GM18861 (cell line): ENCODE measurements at regions not wholly inside any gene's neighbourhood (a gene's known extent, or its start where the extent isn't known, plus 50 kb on each side); places are given as distances from the start of the nearest gene placed in this dataset.
"Not testable (repeated sequence)": the region's sequence is repeated elsewhere in the genome, so short reads cannot be mapped to it uniquely, and the experiment has no call there.

ENCODE experiments used
- ATAC-seq: cut with Tn5 transposase; IDR thresholded peaks from one replicate; pipeline ENCODE4 v1.9.1; 2021; ENCODE audit not compliant: unreplicated experiment

DNA sequence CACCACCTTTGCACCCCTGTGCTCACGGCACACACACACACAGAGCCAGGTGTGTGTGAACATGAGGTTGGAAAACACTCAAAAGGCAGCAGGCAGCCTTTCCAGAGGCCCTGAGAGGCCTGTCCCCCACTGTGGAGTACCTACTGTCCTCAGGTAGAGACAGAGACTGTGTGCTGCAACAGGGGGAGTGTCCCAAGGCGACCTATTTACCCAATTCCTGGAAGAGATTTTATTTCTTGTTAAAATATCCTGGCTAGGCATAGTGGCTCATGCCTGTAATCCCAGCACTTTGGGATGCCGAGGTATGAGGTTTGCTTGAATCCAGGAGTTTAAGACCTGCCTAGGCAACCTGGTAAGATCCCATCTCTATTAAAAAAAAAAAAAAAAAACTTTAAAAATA, 108.5 kb downstream of the COPRS start:
- no peak for ATAC-seq

DNA sequence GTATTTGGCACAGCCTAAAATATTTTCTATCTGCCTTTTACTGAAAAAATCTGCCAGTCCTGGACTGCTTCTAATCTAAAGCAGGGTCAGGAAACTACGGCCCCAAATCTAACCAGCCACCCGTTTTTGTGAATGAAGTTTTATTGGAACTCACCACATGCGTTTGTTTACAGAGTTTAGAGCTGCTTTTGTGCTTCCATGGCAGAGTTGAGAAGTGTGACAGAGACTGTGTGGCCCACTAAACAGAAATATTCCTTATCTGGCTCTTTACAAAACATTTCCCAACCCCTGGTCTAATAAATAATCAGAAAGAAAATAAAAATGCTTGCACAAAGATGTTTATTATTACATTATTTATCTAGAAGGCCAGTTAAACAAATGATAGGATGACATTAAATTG, 110.2 kb downstream of the COPRS start:
- ATAC-seq, result no peak

DNA sequence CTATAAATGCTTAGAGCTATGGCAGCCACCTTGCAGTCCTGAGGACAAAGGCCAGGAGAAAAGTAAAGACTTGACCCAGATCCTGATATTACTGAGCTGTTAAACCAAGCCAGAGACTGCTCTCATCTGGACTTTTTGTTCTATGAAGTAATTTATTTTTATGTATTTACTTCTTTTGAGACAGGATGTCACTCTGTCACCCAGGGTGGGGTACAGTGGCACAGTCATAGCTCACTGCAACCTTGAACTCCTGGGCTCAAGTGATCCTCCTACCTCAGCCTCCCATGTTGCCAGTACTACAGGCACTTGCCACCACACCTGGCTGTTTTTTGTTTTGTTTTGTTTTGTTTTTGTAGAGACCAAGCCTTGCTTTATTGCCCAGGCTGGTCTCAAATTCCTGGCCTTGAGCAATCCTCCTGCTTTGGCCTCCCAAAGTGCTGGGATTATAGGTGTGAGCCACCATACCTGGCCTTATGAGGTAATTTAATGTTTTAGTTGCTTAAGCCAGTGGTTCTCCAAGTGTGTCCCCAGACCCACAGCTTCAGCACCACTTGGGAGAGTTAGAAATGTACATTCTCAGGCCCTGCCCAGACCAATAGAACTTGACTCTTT, 112.1 kb downstream of the COPRS start:
- ATAC-seq, result no peak

DNA sequence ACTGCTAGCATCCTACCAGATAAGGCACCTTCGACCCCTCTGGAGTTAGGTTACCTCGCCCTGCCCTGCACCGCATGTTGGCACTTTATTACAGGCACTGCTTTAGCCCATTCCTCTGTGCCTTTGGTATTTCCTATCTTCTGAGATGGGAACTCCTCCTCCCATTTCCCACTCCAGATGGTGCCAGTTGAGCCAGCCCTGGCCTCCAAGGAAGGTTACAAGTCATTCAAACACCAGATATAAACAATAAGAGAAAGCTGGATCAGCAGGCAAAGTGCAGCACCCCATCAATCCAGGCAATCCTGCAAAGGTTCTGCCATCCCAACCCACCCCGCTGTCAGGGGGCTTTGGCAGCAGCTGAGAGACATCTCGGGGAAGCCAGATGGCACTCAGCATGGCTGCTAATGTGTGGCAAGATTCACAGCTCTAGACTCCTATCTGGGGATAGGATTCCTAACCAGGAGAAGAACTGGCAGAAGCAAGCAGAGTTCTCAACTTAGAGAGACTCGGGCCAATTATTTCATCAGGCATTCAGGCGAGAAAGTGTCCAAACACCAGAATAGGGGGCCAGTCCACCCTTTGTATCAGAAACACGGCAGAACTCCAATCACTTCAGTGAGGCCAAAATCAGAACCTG, 113.0 kb downstream of the COPRS start:
- ATAC-seq, result no peak

DNA sequence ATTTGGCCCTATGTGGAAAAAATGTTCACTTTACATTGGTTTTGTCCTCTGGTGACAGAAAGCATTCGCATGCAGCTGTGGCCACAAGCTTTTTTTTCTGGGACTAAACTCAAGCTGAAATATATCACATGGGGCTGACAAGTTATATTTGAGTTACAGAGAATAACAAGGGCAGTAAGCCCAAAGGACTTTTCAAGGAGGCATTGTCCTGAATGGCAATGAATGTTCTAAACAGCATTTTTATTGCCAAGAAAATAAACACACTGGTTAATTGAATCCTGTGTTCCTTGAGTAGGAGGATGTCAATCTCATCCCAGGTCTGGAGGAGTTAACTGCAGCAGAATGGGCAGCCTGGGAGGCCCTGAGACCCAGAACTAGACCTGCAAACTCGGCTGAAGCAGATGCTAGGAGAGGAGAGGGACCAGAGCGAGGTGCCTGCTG, 114.5 kb downstream of the COPRS start:
- ATAC-seq, result no peak

DNA sequence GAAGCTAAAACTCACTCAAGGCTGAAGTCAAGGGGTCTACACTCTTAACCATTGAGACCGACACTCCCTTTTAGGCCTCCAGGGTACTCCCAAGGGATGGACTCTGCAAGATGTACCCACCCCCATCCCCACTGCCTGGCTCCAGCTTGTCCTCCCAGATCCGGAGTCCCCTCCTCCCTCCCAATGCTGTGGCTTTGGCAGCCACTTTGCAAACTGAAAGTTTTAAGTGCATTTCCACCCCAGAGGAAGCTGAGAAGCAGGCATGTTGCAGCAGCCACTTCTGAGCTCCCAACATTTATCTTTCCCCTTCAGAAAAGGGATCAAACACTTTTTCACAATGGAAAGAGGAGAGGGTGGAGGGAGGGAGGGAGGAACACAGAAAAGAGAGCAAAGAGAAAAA, 115.2 kb downstream of the COPRS start:
- no peak for ATAC-seq

DNA sequence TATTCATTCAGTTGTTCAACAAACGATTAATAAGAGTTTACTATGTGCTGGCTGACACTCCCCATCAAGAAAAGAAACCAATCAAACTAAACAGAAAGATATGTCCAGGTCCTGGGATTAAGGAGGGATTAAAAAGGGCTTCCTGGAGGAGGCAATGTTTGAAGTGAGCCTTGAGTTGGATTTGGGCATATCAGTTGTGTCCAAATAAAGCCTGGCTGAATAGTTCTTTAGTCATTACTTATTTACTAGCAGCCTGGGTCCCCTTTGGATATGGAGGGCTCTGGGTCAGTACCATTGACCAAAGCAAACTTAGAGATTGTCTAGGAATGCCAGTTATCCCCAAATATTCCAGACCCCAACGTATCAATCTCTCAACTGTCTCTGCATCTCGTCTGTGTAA, 117.7 kb downstream of the COPRS start:
- no peak for ATAC-seq

DNA sequence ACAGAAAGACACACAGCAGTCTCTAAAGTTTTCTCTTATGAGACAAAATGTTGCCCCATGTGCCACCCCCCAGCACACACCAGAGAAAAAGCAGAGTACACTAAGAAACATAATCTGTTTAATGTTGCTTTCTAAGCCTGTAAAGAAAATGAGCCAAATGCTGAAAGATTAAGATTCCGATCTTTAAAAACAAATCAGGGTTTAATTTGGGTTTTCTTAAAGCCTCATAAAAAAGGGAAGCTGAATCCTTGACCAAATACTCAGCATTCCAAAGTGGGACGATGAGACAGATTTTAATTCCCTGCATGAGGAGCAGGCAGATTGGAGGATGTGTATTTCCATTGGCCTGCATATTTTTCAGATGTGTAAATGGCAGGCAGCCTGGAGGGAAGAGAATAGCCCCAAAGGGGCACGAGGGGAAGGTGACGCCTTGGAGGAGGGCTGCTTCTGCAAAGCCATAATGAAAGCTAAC, 118.4 kb downstream of the COPRS start:
- ATAC-seq, result no peak

DNA sequence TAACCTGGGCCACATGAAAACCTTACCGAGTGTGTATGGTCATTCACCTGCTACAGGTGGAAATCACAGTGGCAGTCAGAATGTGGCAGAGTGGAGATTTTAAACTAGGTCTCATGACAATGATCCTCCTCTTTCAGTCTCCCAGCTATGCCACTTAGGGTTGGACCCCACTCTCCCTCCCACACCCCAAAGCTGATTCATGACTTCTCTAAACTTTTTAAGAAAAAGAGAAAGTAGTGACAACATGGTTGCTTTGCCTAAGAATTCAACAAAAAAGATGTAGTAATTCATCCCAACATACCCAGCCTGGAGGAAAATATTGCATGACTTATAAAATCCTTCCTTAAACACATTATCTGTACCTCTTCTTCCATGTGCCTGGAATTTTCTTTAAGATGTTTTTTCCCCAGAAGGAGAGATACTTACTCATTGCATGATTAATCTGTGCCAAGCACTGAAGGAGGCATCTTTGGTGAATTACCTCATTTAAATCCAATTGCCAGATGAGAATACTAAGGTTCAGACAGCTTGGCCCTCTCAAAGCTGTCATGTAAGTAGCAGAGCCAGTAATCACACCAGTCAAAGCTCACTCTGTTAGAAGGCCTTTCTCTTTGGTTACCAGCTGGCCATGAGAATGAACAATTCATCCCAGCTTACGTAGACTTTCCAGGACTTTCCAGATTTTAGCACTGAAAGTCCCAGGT, 119.9 kb downstream of the COPRS start:
- no peak for ATAC-seq

DNA sequence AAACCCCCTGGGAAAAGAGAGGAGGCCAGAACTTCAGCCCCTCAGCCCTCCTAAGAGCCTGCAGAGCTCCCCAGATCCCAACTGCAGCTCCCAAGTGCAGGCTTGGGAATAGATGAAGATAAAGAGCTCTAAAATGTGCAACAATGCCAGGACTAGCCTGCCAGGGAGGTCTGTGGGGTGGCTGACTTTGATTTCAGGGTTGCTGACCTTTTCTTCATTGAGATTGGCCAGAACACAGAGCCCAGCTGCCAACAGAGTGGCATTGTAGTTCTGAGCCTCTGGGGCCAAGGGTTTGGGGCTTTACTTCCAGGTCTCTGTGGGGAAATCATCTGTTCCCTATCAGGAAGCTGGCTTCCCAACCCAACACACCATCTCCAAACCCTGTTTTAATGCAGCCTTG, 120.6 kb downstream of the COPRS start:
- no peak for ATAC-seq

DNA sequence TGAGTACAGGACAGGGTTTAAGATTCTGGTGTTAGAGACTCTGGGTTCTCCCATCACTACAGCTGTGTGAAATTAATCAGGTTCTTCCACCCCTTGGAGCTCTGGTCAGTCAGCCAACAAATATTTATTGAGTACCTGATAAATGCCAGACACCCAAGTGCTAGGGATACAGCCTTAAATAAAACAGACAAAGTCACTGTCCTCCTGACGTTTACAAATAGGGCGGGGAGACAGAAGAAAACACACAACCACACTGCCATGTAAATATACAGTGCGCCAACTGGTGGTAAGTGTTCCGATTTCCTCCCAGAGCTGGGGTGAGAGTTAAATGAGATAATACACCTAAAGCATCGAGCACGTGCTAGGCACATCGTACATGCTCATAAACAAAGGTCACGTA, 121.0 kb downstream of the COPRS start:
- ATAC-seq, result no peak

DNA sequence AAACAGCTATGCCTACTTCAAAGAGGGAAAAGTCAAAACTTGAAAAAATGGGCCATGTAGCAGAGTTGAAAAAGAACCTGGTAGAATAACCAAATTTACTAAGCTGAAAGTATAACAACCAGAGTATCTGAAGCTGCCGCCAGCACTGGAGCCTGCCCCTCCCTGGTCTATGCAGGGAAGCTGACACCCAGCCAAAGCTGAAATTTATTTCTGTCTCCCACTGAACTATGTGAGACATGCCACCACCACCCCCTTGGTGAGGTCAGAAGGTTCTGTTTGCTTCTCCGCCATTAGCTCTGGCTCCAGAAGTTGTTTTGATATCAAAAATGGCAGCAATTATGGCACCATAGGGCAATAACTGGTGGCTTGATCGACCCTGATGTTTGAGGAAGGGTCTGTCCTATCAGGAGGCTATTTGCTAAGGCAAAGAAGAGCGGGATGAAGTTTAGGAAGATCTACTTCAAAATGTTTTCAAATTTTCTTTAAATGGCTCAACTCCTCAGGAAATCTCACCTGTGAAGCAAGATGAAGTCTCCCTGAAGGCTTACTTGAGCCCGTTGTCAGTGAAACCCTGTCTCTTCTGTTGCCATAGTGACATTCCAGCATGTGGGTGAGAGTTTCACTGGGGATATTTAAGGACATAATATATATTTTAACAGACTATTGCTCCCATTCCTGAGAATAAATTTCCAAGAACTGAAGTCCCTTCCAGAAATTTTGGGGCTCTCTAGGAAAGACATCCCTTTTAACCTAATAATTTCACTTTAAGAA, 122.0 kb downstream of the COPRS start:
- ATAC-seq, result no peak

DNA sequence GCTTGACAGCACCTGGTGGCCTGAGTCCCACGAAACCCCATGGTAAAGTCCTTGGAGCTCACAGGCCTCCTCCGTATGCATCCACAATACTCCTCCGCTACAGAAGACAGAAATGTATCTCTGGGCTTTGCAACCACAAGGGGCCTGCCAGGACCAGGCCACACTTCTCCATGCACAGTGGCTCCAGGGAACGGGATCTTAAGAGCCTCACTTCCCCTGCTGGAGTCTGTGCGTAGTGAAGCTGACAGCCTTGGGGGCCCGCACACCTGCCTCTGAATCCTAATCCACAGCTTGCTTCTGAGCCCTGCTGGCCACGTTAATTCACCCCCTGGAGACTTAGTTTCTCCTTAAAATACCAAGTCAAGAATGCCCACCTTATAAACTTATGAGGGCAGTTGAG, 125.7 kb downstream of the COPRS start:
- no peak for ATAC-seq

DNA sequence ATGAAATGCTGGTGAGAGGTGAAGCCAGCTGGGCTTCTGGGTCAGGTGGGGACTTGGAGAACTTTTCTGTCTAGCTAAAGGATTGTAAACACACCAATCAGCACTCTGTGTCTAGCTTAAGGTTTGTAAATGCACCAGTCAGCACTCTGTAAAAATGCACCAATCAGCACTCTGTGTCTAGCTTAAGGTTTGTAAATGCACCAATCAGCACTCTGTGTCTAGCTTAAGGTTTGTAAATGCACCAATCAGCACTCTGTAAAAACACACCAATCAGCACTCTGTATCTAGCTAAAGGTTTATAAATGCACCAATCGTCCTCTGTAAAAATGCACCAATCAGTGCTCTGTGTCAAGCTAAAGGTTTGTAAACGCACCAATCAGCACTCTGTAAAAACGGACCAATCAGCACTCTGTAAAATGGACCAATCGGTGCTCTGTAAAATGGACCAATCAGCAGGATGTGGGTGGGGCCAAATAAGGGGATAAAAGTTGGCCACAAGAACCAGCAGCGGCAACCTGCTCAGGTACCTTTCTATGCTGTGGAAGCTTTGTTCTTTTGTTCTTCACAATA, 127.4 kb downstream of the COPRS start:
- not testable (repeated sequence) for ATAC-seq

DNA sequence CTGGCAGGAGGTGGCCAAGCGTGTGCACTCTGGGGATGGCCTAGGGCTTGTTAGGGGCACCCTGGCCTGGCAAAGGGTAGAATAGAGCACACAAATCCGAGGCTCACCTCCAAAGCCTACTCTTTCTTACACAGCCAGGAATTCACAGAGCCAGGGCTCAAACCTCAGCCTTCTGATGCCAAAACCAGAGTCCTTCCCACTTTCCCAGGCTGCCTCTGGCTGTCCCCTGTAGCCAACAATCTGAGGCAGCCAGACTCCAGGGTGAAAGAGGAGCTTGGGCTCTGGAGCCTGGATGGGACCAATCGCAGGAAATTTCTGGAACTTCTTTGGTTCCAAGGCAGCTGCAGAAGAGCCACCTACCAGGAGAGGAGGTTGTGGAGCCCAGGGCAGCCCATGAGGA, 127.9 kb downstream of the COPRS start:
- no peak for ATAC-seq

DNA sequence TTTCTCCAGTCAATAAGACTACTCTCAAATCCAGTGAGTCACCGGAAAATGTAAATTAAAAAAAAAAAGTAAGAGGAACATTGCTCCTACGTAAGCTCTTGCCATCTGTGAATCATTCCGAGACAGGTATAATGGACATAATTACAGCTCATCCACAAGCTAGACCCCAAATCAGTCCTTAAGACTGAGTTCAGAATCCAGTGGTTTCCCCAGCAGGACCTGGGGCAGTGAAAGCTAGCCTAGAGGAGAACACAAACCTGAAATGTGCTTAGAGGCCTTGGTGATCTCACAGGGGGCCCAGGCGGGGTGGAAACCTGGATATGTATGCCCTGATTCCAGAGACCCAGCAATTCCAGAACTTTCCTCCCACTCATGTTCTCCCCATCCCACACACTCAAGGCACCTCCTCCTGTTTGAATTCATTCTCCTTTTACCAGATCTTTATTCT, 132.0 kb downstream of the COPRS start:
- ATAC-seq, result no peak

DNA sequence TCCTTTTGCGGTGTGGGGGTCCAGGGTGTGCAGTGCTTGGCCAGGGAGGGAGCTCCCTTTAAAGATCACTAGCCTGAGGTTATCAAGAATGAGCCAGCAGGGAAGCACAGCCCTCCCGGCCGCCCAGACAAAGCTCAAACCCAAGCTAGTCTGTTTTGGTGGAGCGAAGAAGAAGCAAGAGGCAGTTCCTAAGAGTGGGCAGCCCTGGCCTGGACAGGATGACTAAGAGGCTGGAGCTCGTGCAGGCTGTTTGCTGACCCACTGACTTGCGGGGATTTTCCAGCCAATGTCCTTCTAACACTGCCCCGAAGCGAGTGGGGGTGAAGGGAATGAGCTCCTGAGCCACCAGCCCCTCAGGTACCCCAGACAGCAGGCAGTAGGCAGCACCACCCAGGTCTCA, 134.4 kb downstream of the COPRS start:
- no peak for ATAC-seq

DNA sequence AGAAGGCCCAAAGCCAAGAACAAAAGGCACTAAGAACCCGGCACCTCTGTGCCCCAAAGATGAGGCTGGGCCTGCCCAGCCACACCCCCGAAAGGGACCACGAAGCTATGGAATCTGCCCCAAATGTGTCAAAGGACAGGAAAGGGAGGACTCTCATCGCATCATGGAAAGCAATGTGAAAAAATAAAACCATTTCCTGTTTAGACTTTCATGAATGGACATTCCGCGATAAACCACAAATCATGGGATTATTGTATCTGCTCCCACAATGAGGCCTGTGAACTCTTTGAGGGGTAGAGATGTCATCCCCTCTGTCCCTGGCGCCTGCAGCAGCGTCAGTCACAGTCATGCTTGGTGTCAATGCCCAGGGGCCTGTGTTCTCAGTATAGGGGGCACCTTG, 135.0 kb downstream of the COPRS start:
- ATAC-seq, result no peak

DNA sequence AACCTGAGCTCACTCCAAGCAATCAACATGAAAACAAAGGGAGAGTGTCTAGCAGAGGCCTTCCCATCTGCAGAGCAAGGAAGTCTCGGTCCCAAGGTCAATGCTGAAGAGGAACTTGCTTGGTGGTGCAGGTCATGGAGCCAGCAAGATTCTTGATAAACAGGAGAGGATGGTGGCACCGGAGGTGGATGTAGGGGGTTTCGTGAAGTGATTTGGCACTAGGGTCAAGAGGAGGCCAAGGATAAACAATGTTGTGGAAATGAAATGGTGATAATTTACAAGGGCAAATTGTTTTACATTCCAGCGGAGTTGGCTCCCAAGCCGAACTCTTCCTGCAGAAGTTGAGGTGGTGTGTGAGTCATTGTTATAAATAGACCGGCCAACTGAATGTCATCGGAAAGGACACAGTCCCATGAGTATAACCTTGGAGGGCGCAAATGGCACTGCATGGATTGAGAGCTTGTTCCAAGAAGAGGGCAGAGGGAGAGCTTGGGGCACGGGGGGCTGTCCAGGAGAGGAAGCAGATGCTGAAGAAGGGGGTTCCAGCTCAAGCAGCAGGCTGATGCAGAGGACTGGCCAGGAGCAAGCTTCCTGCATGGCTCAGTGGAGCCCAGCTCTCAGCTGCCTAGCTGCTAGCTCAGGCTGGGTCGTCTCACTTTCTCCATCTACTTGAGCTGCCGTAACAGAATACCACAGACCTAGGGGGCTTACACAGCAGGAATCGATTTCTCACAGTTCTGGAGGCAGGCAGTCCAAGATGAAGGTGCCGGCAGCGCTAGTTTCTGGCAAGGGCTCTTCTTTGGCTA, 136.6 kb downstream of the COPRS start:
- no peak for ATAC-seq

DNA sequence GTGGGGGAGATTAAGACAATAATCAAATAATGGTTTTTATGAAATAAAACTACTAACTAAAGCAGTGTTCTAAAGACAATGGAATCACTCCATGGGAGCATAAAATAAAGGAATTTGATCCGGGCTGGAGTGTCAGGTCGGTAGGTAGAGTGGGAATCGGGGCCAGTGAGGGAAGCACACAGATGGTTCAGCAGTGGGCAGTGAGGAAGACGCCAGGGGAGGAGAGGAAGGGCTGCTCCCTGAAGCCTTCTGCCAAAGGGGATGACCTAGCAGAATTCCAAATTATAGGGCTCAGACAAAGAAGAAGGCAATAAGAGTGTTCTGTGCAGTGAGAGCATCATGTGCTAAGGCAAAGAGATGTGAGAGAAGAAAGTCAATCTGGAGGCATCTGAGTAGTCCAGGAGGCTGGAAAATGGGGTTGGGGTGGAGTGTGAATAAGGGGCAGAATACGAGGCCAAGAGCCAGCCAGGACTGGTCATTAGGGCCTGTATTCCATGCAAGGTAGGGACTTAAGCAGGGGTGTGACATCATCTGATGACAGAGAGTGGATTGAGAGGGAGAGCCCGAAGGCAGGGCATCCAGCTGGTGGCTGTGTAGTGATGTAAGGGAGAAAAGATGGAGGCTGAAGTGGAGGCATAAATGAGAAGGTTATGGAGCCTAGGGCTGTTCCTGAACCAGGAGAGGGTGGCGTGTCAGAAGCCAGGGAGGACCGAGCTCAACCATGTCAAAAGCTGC, 137.6 kb downstream of the COPRS start:
- no peak for ATAC-seq
